ENCODE measurements at regions not wholly inside any gene's neighbourhood (a gene's known extent, or its start where the extent isn't known, plus 50 kb on each side); places are given as distances from the start of the nearest gene placed in this dataset.

DNA sequence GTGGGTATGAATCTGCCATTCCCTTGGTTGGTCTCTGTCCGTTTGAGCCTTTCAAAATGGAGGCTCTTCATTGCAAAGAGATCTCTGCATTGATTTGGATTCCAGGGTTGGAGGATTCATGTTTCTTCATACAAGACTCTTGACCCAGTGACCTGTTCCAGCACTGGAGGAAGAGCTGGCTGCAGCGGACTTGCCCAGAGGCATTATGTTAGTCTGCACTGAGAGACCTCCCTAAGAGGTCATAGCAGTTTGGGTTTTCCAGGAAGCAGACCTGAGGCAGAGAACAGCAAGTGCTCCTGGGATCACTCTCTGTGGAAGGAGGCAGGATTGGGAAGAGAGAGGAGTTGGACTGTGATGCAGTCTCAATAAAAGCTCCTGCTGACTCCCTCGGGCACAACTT, 57.7 kb upstream of the PTPRT start:
- DNase-seq (ENCODE audit: low read depth), result no peak
- H3K4me3 ChIP-seq (ENCODE audit: low read depth, low read length), result no peak overlapping the region
- in situ Hi-C loops (cut with HindIII; ENCODE audit: low sequenced_read_pairs), result no loop called here
- TF ChIP-seq, protein P1, sequence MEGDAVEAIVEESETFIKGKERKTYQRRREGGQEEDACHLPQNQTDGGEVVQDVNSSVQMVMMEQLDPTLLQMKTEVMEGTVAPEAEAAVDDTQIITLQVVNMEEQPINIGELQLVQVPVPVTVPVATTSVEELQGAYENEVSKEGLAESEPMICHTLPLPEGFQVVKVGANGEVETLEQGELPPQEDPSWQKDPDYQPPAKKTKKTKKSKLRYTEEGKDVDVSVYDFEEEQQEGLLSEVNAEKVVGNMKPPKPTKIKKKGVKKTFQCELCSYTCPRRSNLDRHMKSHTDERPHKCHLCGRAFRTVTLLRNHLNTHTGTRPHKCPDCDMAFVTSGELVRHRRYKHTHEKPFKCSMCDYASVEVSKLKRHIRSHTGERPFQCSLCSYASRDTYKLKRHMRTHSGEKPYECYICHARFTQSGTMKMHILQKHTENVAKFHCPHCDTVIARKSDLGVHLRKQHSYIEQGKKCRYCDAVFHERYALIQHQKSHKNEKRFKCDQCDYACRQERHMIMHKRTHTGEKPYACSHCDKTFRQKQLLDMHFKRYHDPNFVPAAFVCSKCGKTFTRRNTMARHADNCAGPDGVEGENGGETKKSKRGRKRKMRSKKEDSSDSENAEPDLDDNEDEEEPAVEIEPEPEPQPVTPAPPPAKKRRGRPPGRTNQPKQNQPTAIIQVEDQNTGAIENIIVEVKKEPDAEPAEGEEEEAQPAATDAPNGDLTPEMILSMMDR (IDR thresholded peaks at IDR 0.05; ENCODE audit: low read depth, low read length, missing control alignments), result no peak

- TF ChIP-seq, protein P1 (IDR thresholded peaks at IDR 0.05; ENCODE audit: low read depth, low read length, missing control alignments), result no peak
- no peak for DNase-seq (ENCODE audit: low read depth)
- no peak overlapping the region for H3K4me3 ChIP-seq (ENCODE audit: low read depth, low read length)
- in situ Hi-C loops (cut with HindIII; ENCODE audit: low sequenced_read_pairs), result no loop called here
Measured at GRCh38 chr20:43244647-43245046, 54.9 kb upstream of the PTPRT start.

DNA sequence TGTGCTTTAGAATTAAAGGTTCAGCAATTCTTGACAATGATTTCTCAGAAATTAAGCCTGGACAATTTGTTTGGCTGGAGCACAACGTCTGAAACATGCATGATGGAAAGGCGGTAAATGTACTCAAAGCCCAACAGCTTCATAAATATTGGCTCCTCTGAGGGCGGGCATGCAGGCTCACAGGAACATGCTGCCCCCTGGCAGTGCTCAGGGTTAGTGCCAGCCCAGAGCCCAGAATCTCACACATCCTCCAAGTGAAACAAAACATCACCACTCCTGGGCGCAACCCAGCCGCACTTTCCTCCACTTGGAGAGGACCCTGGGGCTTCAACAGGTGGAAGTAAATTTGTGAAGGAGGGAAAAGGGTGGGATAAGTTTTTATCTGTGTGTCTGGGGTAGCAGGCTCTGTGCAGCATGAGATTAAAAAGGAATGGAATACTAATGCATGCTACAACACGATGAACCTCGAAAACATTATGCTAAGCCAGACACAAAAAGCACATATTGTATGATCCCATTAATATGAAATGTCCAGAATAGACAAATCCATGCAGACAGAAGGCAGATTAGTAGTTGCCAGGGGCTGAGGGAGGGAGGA, 54.1 kb upstream of the PTPRT start:
- DNase-seq (ENCODE audit: low read depth), result no peak
- TF ChIP-seq, protein P1 (IDR thresholded peaks at IDR 0.05; ENCODE audit: low read depth, low read length, missing control alignments), result no peak
- in situ Hi-C loops (cut with HindIII; ENCODE audit: low sequenced_read_pairs), result no loop called here
- no peak overlapping the region for H3K4me3 ChIP-seq (ENCODE audit: low read depth, low read length)

DNA sequence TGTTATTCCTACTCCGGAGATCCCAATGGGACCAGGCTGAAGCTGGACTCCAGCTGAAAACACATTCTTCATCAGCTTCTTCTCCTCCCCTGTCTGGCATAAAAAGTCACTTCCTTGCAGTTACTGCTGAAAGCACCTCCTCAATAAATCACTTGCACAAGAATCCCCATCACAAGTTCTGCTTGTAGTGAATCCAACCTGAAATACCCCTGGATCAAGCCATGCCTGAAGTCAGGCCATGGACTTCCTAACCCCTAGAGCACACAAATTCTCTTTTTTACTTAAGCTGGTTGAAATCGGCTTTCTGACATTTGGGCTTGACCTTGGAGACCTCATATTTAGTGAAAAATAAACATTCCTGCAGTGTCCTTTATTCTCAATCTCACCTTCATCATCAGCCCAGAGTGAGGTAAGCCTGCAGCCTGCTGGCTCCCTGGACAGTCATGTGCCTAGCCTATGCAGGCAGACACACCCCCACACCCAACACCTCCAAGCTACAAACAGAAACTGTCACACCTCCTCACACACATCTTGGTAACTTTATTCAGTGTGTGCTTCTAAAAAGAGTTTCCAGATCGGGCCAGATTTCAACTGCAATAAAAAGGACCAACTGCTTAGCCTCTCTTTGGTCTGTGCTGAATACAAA, 51.5 kb upstream of the PTPRT start:
- in situ Hi-C loops (cut with HindIII; ENCODE audit: low sequenced_read_pairs), result no loop called here
- no peak overlapping the region for H3K4me3 ChIP-seq (ENCODE audit: low read depth, low read length)
- DNase-seq (ENCODE audit: low read depth), result no peak
- TF ChIP-seq, protein P1 (IDR thresholded peaks at IDR 0.05; ENCODE audit: low read depth, low read length, missing control alignments), result no peak

Data from astrocyte of the cerebellum (primary cell).